ENCODE measurements at regions not wholly inside any gene's neighbourhood (a gene's known extent, or its start where the extent isn't known, plus 50 kb on each side); places are given as distances from the start of the nearest gene placed in this dataset.

DNA sequence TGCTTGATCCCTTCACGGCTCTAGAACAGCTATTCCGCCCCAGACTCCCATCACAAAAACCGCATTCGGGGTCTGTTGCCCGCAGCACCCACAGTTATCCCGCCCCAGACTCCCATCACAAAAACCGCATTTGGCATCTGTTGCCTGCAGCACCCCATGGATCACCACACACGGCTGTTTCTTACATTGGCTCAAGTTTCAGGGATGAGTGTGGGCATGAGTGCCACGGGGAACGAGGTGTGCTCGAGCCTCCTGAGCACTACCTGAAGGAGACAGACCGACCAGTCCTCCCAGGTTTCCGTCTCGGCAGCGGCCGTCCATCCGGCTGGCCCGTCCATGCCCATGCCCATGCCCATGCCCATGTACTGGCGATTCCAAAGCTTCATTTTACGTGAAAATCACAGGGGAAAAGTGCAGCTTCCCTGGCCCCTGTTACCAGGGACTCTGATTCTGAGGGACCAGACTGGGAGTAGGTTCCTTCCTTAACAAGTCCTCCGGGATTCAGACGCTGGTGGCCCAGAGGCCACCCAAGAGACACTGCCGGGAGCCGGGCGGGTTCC is 66.4 kb upstream of the INSIG1 start:
- TF ChIP-seq CTCF (IDR thresholded peaks at IDR 0.05) = no peak
- Histone ChIP-seq H3K4me3 (no peak overlapping the region), H3K4me1 (peaks cover 16% of the 10 kb centered on the region), H3K27me3 (ENCODE audit: insufficient read depth in 3 of 3, low read length in 2 of 3) (no peaks in the 10 kb centered on the region), H3K9me3 (no peaks in the 10 kb centered on the region), H3K27ac (no peak overlapping the region), H3K36me3 (ENCODE audit: insufficient read depth in 1 of 2, low read depth in 1 of 2) (no peaks in the 10 kb centered on the region)
- intact Hi-C loops (cut with DNase I) = loop anchor here in 1 of 2 donors (2.0 kb wide), 1 partner anchor 25 kb away; no protein-coding TSS in a partner anchor
- WGBS, 3 donors = 93 to 95% (median 93%) methylated on average over 25 of the region's 25 CpGs
- DNase-seq = no peak
- no peak for ATAC-seq

GRCh38 chr7:155231941-155232340 is 65.7 kb upstream of the INSIG1 start:
- WGBS, 3 donors = 86 to 96% (median 92%) methylated on average over 12 of the region's 12 CpGs
- intact Hi-C loops (cut with DNase I) = loop anchor here in 1 of 2 donors (2.0 kb wide), 1 partner anchor 25 kb away; no protein-coding TSS in a partner anchor
- no peak for TF ChIP-seq CTCF (IDR thresholded peaks at IDR 0.05)
- Histone ChIP-seq H3K4me1 (peaks cover 16% of the 10 kb centered on the region), H3K4me3 (no peak overlapping the region), H3K27ac (no peak overlapping the region), H3K27me3 (ENCODE audit: insufficient read depth in 3 of 3, low read length in 2 of 3) (no peaks in the 10 kb centered on the region), H3K36me3 (ENCODE audit: insufficient read depth in 1 of 2, low read depth in 1 of 2) (no peaks in the 10 kb centered on the region), H3K9me3 (no peaks in the 10 kb centered on the region)
- DNase-seq = no peak
- ATAC-seq = no peak

GRCh38 chr7:155232911-155233310 is 64.8 kb upstream of the INSIG1 start:
- H3K27ac ChIP-seq = no peak overlapping the region
- intact Hi-C loops (cut with DNase I) = no loop called here
- no peak overlapping the region for H3K4me3 ChIP-seq
- H3K4me1 ChIP-seq = peaks cover 16% of the 10 kb centered on the region
- DNase-seq (peak in 1 of 2 donors; percentile 39), ATAC-seq (no peak)
- TF ChIP-seq CTCF (IDR thresholded peaks at IDR 0.05) = no peak
- 89 to 90% (median 89%) methylated on average over 12 of the region's 12 CpGs for WGBS, 3 donors
- H3K27me3 ChIP-seq (ENCODE audit: insufficient read depth in 3 of 3, low read length in 2 of 3) = no peaks in the 10 kb centered on the region
- H3K9me3 ChIP-seq = no peaks in the 10 kb centered on the region
- H3K36me3 ChIP-seq (ENCODE audit: insufficient read depth in 1 of 2, low read depth in 1 of 2) = no peaks in the 10 kb centered on the region

GRCh38 chr7:155233311-155234157 is 64.1 kb upstream of the INSIG1 start:
- peaks cover 14% of the 10 kb centered on the region for H3K4me1 ChIP-seq
- H3K27me3 ChIP-seq (ENCODE audit: insufficient read depth in 3 of 3, low read length in 2 of 3) = no peaks in the 10 kb centered on the region
- H3K4me3 ChIP-seq = no peak overlapping the region
- H3K27ac ChIP-seq = no peak overlapping the region
- WGBS, 3 donors = 63 to 70% (median 66%) methylated on average over 28 of the region's 28 CpGs
- DNase-seq = peak in 1 of 2 donors; percentile 46
- H3K9me3 ChIP-seq = no peaks in the 10 kb centered on the region
- H3K36me3 ChIP-seq (ENCODE audit: insufficient read depth in 1 of 2, low read depth in 1 of 2) = no peaks in the 10 kb centered on the region
- TF ChIP-seq CTCF (IDR thresholded peaks at IDR 0.05) = no peak
- no peak for ATAC-seq
- intact Hi-C loops (cut with DNase I) = no loop called here
